Neural progenitor cell (in vitro differentiated cells): ENCODE measurements at regions not wholly inside any gene's neighbourhood (a gene's known extent, or its start where the extent isn't known, plus 50 kb on each side); places are given as distances from the start of the nearest gene placed in this dataset.

Experiments used
- DNase-seq: peaks from one replicate; pipeline ENCODE4 v3.0.0-alpha.2; 2016; ENCODE audit warnings: low spot score
- H2AFZ ChIP-seq: fragments of 200-600 bp; sonication (generic); replicated peaks from 2 replicates; pipeline ENCODE4 v1.6.1; 2016; ENCODE audit warnings: antibody characterized with exemption
- H3F3A ChIP-seq: fragments of 200-600 bp; sonication (generic); 2 replicates; pipeline ENCODE4 v1.6.1; 2016; ENCODE audit warnings: antibody characterized with exemption, low read depth
- H3K27ac ChIP-seq: fragments of 200-600 bp; sonication (generic); 2 replicates; pipeline ENCODE4 v1.5.1; 2016; ENCODE audit warnings: mild to moderate bottlenecking
- H3K27me3 ChIP-seq: fragments of 200-600 bp; sonication (generic); 2 replicates; pipeline ENCODE4 v1.6.1; 2016; ENCODE audit warnings: mild to moderate bottlenecking, moderate library complexity
- H3K36me3 ChIP-seq: fragments of 200-600 bp; sonication (generic); 2 replicates; pipeline ENCODE4 v1.5.1; 2016
- H3K4me1 ChIP-seq: fragments of 200-600 bp; sonication (generic); 2 replicates; pipeline ENCODE4 v1.6.1; 2016; ENCODE audit warnings: mixed run types
- H3K4me2 ChIP-seq: fragments of 200-600 bp; sonication (generic); 2 replicates; pipeline ENCODE4 v1.6.1; 2016
- H3K4me3 ChIP-seq: fragments of 200-600 bp; sonication (generic); 2 replicates; pipeline ENCODE4 v1.5.1; 2016
- H3K79me2 ChIP-seq: fragments of 200-600 bp; sonication (generic); 2 replicates; pipeline ENCODE4 v1.6.1; 2016; ENCODE audit warnings: low read depth
- H3K9ac ChIP-seq: fragments of 200-600 bp; sonication (generic); 2 replicates; pipeline ENCODE4 v1.6.1; 2016
- H3K9me3 ChIP-seq: fragments of 200-600 bp; sonication (generic); 2 replicates; pipeline ENCODE4 v1.5.1; 2016; ENCODE audit warnings: low read depth
- H4K20me1 ChIP-seq: fragments of 200-600 bp; sonication (generic); 2 replicates; pipeline ENCODE4 v1.6.1; 2016; ENCODE audit warnings: low read depth
- H3K27ac Mint-ChIP-seq: 3 replicates; pipeline ENCODE4 v1.8.0; 2021; ENCODE audit warnings: mixed read lengths
- H3K27me3 Mint-ChIP-seq: 2 replicates; pipeline ENCODE4 v1.8.0; 2022; ENCODE audit warnings: low read depth, mild to moderate bottlenecking, inconsistent platforms, moderate library complexity, mixed read lengths; ENCODE audit not compliant: insufficient read depth
- H3K36me3 Mint-ChIP-seq: 3 replicates; pipeline ENCODE4 v1.8.0; 2021; ENCODE audit warnings: mixed read lengths
- H3K4me1 Mint-ChIP-seq: 3 replicates; pipeline ENCODE4 v1.8.0; 2021; ENCODE audit warnings: mixed read lengths
- H3K4me3 Mint-ChIP-seq: 3 replicates; pipeline ENCODE4 v1.8.0; 2021; ENCODE audit warnings: mild to moderate bottlenecking, moderate library complexity, mixed read lengths
- H3K9me3 Mint-ChIP-seq: 3 replicates; pipeline ENCODE4 v1.8.0; 2020; ENCODE audit warnings: mixed read lengths
- CTCF ChIP-seq: fragments of 200-600 bp; sonication (generic); IDR thresholded peaks from 2 replicates; pipeline ENCODE4 v1.5.1; 2017; ENCODE audit warnings: antibody characterized with exemption, mild to moderate bottlenecking
- EZH2 ChIP-seq: fragments of 200-600 bp; sonication (generic); IDR thresholded peaks from 2 replicates; pipeline ENCODE4 v1.6.1; 2017; ENCODE audit warnings: antibody characterized with exemption, mild to moderate bottlenecking, moderate library complexity
- EZH2phosphoT487 ChIP-seq: fragments of 200-600 bp; sonication (generic); IDR thresholded peaks from 2 replicates; pipeline ENCODE4 v1.6.1; 2017; ENCODE audit warnings: antibody characterized with exemption

- Histone ChIP-seq H3K4me2 (no peak overlapping the region), H3K9me3 (no peaks in the 10 kb centered on the region), H3K36me3 (no peaks in the 10 kb centered on the region), H3K27me3 (no peaks in the 10 kb centered on the region), H3F3A (no peaks in the 10 kb centered on the region), H3K4me3 (no peak overlapping the region), H3K4me1 (no peaks in the 10 kb centered on the region), H2AFZ (no peak overlapping the region), H3K27ac (no peak overlapping the region), H4K20me1 (no peaks in the 10 kb centered on the region), H3K9ac (no peak overlapping the region), H3K79me2 (no peaks in the 10 kb centered on the region)
- H3K4me1 Mint-ChIP-seq = no peaks in the 10 kb centered on the region
- no peak for TF ChIP-seq EZH2phosphoT487
- TF ChIP-seq EZH2 = no peak
- TF ChIP-seq CTCF = no peak
- no peak overlapping the region for H3K27ac Mint-ChIP-seq
- H3K4me3 Mint-ChIP-seq = no peak overlapping the region
- H3K27me3 Mint-ChIP-seq = no peaks in the 10 kb centered on the region
- no peaks in the 10 kb centered on the region for H3K9me3 Mint-ChIP-seq
- no peak for DNase-seq
- no peaks in the 10 kb centered on the region for H3K36me3 Mint-ChIP-seq
Observed at GRCh38 chr7:89495704-89496103, 658.6 kb upstream of the STEAP1 start.

GRCh38 chr7:89500084-89500483 lies 654.2 kb upstream of the STEAP1 start:
- Histone ChIP-seq H3K4me1 (no peaks in the 10 kb centered on the region), H3K27ac (no peak overlapping the region), H3K9me3 (no peaks in the 10 kb centered on the region), H3F3A (no peaks in the 10 kb centered on the region), H3K9ac (no peak overlapping the region), H3K27me3 (no peaks in the 10 kb centered on the region), H3K79me2 (no peaks in the 10 kb centered on the region), H3K4me2 (no peak overlapping the region), H3K4me3 (no peak overlapping the region), H2AFZ (no peak overlapping the region), H3K36me3 (no peaks in the 10 kb centered on the region), H4K20me1 (no peaks in the 10 kb centered on the region)
- TF ChIP-seq CTCF (no peak), EZH2phosphoT487 (no peak), EZH2 (no peak)
- DNase-seq = no peak
- no peak overlapping the region for H3K27ac Mint-ChIP-seq
- no peaks in the 10 kb centered on the region for H3K36me3 Mint-ChIP-seq
- no peaks in the 10 kb centered on the region for H3K4me1 Mint-ChIP-seq
- no peak overlapping the region for H3K4me3 Mint-ChIP-seq
- H3K9me3 Mint-ChIP-seq = no peaks in the 10 kb centered on the region
- H3K27me3 Mint-ChIP-seq = no peaks in the 10 kb centered on the region

- Histone ChIP-seq H3K36me3 (no peaks in the 10 kb centered on the region), H3F3A (no peaks in the 10 kb centered on the region), H4K20me1 (no peaks in the 10 kb centered on the region), H3K4me1 (no peaks in the 10 kb centered on the region), H3K4me3 (no peak overlapping the region), H3K9ac (no peak overlapping the region), H2AFZ (no peak overlapping the region), H3K4me2 (no peak overlapping the region), H3K27me3 (no peaks in the 10 kb centered on the region), H3K27ac (no peak overlapping the region), H3K79me2 (no peaks in the 10 kb centered on the region), H3K9me3 (no peaks in the 10 kb centered on the region)
- peaks cover 1% of the 10 kb centered on the region for H3K9me3 Mint-ChIP-seq
- H3K4me1 Mint-ChIP-seq = no peaks in the 10 kb centered on the region
- DNase-seq = no peak
- H3K4me3 Mint-ChIP-seq = no peak overlapping the region
- H3K36me3 Mint-ChIP-seq = no peaks in the 10 kb centered on the region
- TF ChIP-seq EZH2 (no peak), EZH2phosphoT487 (no peak), CTCF (no peak)
- no peak overlapping the region for H3K27ac Mint-ChIP-seq
- H3K27me3 Mint-ChIP-seq = no peaks in the 10 kb centered on the region
Observed at GRCh38 chr7:89503281-89503680, 651.0 kb upstream of the STEAP1 start.

GRCh38 chr7:89507034-89507433 lies 647.2 kb upstream of the STEAP1 start:
- Mint-ChIP-seq H3K27me3 (no peaks in the 10 kb centered on the region), H3K4me1 (no peaks in the 10 kb centered on the region), H3K27ac (no peak overlapping the region), H3K9me3 (peaks cover 1% of the 10 kb centered on the region), H3K36me3 (no peaks in the 10 kb centered on the region), H3K4me3 (no peak overlapping the region)
- Histone ChIP-seq H3K9me3 (no peaks in the 10 kb centered on the region), H3K79me2 (no peaks in the 10 kb centered on the region), H3K4me2 (no peak overlapping the region), H3K4me1 (no peaks in the 10 kb centered on the region), H3F3A (no peaks in the 10 kb centered on the region), H3K36me3 (no peaks in the 10 kb centered on the region), H3K27me3 (no peaks in the 10 kb centered on the region), H3K27ac (no peak overlapping the region), H4K20me1 (no peaks in the 10 kb centered on the region), H3K4me3 (no peak overlapping the region), H2AFZ (no peak overlapping the region), H3K9ac (no peak overlapping the region)
- DNase-seq = no peak
- no peak for TF ChIP-seq CTCF
- TF ChIP-seq EZH2phosphoT487 = no peak
- no peak for TF ChIP-seq EZH2
